ENCODE measurements at regions not wholly inside any gene's neighbourhood (a gene's known extent, or its start where the extent isn't known, plus 50 kb on each side); places are given as distances from the start of the nearest gene placed in this dataset.

GRCh38 chr2:222142027-222142426 is 156.8 kb downstream of the PAX3 start:
- no peak for TF ChIP-seq POLR2A (IDR thresholded peaks at IDR 0.05)
- TF ChIP-seq, protein P1, sequence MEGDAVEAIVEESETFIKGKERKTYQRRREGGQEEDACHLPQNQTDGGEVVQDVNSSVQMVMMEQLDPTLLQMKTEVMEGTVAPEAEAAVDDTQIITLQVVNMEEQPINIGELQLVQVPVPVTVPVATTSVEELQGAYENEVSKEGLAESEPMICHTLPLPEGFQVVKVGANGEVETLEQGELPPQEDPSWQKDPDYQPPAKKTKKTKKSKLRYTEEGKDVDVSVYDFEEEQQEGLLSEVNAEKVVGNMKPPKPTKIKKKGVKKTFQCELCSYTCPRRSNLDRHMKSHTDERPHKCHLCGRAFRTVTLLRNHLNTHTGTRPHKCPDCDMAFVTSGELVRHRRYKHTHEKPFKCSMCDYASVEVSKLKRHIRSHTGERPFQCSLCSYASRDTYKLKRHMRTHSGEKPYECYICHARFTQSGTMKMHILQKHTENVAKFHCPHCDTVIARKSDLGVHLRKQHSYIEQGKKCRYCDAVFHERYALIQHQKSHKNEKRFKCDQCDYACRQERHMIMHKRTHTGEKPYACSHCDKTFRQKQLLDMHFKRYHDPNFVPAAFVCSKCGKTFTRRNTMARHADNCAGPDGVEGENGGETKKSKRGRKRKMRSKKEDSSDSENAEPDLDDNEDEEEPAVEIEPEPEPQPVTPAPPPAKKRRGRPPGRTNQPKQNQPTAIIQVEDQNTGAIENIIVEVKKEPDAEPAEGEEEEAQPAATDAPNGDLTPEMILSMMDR (IDR thresholded peaks at IDR 0.05): no peak
